Sigmoid colon (tissue), 4 donors: ENCODE measurements at regions not wholly inside any gene's neighbourhood (a gene's known extent, or its start where the extent isn't known, plus 50 kb on each side); places are given as distances from the start of the nearest gene placed in this dataset.

Source experiments
- EP300 ChIP-seq, 4 donors: sonication (generic); formaldehyde crosslinking; IDR thresholded peaks; one replicate each; pipeline ENCODE4 v1.6.1; 2017; ENCODE audit warnings: antibody characterized with exemption in 4 of 4
- TF ChIP-seq, protein P1 (sequence below), 4 experiments: fragments of 450-650 bp in 3 of 4; fragments of 200-600 bp in 1 of 4; IDR thresholded peaks; one replicate each; pipeline ENCODE4 v1.5.1; 2016 to 2019; ENCODE audit warnings: antibody characterized with exemption in 4 of 4, mild to moderate bottlenecking in 3 of 4, moderate library complexity in 2 of 4

DNA sequence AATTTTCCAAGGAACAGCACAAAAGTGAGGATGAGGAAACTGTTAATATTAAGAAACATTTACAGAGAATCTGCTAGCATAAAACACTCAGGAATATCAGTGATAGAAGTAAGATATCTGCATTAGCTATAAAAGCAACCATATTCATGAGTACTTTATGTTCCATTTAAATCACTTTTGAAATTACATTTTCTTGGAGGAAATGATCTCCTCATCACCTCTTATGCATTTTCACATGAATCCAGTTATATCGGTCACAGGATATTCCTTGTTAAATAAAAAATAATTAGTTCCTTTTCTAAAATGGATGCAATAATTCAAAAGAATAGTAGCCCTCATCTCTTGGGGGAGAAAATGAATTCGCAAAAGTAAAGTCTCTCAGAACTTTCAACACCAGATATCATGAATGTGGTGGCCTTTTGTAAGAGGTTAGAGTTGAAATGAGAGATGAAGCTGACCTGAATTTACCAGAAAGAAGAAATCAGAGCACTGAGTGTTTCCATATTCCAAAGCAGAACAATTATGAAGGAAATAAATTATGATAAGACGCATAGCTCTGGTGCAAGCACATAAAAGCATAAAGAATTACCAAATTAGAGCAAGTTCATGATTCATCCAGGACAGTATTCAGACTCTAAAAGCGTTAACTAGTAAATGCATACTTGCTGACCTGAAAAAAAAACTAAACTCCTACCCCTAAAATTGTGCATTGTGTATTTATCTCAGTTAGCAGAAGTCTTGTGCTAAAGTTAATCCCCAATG, 321.9 kb upstream of the CCDC54 start:
- TF ChIP-seq, protein P1, sequence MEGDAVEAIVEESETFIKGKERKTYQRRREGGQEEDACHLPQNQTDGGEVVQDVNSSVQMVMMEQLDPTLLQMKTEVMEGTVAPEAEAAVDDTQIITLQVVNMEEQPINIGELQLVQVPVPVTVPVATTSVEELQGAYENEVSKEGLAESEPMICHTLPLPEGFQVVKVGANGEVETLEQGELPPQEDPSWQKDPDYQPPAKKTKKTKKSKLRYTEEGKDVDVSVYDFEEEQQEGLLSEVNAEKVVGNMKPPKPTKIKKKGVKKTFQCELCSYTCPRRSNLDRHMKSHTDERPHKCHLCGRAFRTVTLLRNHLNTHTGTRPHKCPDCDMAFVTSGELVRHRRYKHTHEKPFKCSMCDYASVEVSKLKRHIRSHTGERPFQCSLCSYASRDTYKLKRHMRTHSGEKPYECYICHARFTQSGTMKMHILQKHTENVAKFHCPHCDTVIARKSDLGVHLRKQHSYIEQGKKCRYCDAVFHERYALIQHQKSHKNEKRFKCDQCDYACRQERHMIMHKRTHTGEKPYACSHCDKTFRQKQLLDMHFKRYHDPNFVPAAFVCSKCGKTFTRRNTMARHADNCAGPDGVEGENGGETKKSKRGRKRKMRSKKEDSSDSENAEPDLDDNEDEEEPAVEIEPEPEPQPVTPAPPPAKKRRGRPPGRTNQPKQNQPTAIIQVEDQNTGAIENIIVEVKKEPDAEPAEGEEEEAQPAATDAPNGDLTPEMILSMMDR (IDR thresholded peaks at IDR 0.05), result no peak
- no peak for TF ChIP-seq EP300 (IDR thresholded peaks at IDR 0.05)
